ENCODE measurements at regions not wholly inside any gene's neighbourhood (a gene's known extent, or its start where the extent isn't known, plus 50 kb on each side); places are given as distances from the start of the nearest gene placed in this dataset.
A peak's percentile ranks its signal among the peaks of the same experiment; 100 is the strongest.

GRCh38 chr5:99239826-99240360 is 311.1 kb upstream of the CHD1 start:
- H2AFZ ChIP-seq (ENCODE audit: low read length), result no peak overlapping the region
- no peak for DNase-seq
- H3K79me2 ChIP-seq (ENCODE audit: low read length), result no peaks in the 10 kb centered on the region
- H3K27ac ChIP-seq (ENCODE audit: low read length), result no peak overlapping the region
- H3K36me3 ChIP-seq (replicated peaks; ENCODE audit: insufficient read depth, low read length), result no peaks in the 10 kb centered on the region
- no peaks in the 10 kb centered on the region for H3K9me2 ChIP-seq (replicated peaks; ENCODE audit: insufficient read depth, low read length)
- no peak overlapping the region for H3K4me3 ChIP-seq (ENCODE audit: low read length)
- no peaks in the 10 kb centered on the region for H4K20me1 ChIP-seq (ENCODE audit: insufficient read depth, low read length)
- no peaks in the 10 kb centered on the region for H3K4me1 ChIP-seq (ENCODE audit: low read length)
- TF ChIP-seq, protein P1, sequence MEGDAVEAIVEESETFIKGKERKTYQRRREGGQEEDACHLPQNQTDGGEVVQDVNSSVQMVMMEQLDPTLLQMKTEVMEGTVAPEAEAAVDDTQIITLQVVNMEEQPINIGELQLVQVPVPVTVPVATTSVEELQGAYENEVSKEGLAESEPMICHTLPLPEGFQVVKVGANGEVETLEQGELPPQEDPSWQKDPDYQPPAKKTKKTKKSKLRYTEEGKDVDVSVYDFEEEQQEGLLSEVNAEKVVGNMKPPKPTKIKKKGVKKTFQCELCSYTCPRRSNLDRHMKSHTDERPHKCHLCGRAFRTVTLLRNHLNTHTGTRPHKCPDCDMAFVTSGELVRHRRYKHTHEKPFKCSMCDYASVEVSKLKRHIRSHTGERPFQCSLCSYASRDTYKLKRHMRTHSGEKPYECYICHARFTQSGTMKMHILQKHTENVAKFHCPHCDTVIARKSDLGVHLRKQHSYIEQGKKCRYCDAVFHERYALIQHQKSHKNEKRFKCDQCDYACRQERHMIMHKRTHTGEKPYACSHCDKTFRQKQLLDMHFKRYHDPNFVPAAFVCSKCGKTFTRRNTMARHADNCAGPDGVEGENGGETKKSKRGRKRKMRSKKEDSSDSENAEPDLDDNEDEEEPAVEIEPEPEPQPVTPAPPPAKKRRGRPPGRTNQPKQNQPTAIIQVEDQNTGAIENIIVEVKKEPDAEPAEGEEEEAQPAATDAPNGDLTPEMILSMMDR (IDR thresholded peaks at IDR 0.05; ENCODE audit: low read length), result no peak
- TF ChIP-seq EZH2phosphoT487 (IDR thresholded peaks at IDR 0.05; ENCODE audit: low read length) (no peak), EZH2 (optimal IDR thresholded peaks at IDR 0.05; ENCODE audit: low read depth, low read length) (no peak)
- no peaks in the 10 kb centered on the region for H3F3A ChIP-seq (ENCODE audit: insufficient read depth, low read length)
- no peak overlapping the region for H3K4me2 ChIP-seq (ENCODE audit: low read depth, low read length)
- H3K9me3 ChIP-seq (replicated peaks; ENCODE audit: insufficient read depth, low read length), result no peaks in the 10 kb centered on the region
- H3K9ac ChIP-seq (ENCODE audit: low read length), result no peak overlapping the region
- no peaks in the 10 kb centered on the region for H3K27me3 ChIP-seq (replicated peaks; ENCODE audit: insufficient read depth, low read length)

DNA sequence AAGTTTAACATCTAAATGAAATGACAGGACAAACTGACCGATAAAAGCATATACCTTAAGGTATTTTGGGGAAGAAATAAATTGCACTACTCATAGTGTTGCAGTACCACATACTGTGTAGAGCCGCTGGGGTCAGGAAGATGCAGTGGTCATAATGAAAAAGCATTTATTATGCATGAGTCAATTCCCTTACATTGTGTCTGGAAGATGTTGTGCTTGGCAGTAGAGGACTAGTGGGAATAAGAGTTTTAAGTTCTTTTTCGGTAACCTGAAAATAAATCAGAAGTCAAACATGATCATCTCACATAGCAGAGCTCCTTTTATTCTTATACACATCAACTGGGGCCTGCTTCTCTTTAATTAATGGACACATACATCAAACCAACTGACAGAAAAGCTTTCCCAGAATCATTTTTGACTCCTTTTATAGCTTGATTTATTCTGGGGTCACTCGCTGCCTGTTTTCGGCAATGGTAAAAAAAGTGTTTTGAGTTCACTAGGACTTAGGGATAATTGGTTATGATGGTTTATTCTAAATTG is 262.5 kb upstream of the CHD1 start:
- TF ChIP-seq, protein P1 (IDR thresholded peaks at IDR 0.05; ENCODE audit: low read length), result no peak
- TF ChIP-seq EZH2 (optimal IDR thresholded peaks at IDR 0.05; ENCODE audit: low read depth, low read length) (no peak), EZH2phosphoT487 (IDR thresholded peaks at IDR 0.05; ENCODE audit: low read length) (no peak)
- no peaks in the 10 kb centered on the region for H3K79me2 ChIP-seq (ENCODE audit: low read length)

DNA sequence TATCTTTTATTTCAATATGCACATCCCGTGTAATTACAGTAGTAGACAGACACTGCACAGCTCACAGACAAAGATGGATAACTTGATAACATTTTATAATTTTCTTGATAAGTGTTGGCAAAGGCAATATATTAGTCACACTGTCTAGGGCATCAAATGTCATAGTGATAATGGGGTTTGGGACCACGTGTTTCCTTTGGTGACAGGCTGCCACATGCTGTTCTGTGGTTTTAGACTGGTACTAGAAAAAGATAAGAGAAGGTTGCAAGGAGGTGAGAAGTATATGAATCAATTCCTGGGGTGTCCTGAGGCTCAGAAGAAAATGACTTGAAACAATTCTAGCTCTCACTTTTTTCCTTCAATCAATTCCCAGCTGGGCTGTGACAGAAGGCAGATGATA is 258.8 kb upstream of the CHD1 start:
- Histone ChIP-seq H3K9me2 (replicated peaks; ENCODE audit: insufficient read depth, low read length) (no peaks in the 10 kb centered on the region), H3K27ac (ENCODE audit: low read length) (no peak overlapping the region), H3K9ac (ENCODE audit: low read length) (no peak overlapping the region), H3K4me3 (ENCODE audit: low read length) (no peak overlapping the region), H4K20me1 (ENCODE audit: insufficient read depth, low read length) (no peaks in the 10 kb centered on the region), H3F3A (ENCODE audit: insufficient read depth, low read length) (no peaks in the 10 kb centered on the region), H3K9me3 (replicated peaks; ENCODE audit: insufficient read depth, low read length) (no peaks in the 10 kb centered on the region), H3K4me2 (ENCODE audit: low read depth, low read length) (no peak overlapping the region), H3K36me3 (replicated peaks; ENCODE audit: insufficient read depth, low read length) (no peaks in the 10 kb centered on the region), H3K79me2 (ENCODE audit: low read length) (no peaks in the 10 kb centered on the region), H3K4me1 (ENCODE audit: low read length) (no peaks in the 10 kb centered on the region), H3K27me3 (replicated peaks; ENCODE audit: insufficient read depth, low read length) (no peaks in the 10 kb centered on the region), H2AFZ (ENCODE audit: low read length) (no peak overlapping the region)
- TF ChIP-seq EZH2 (optimal IDR thresholded peaks at IDR 0.05; ENCODE audit: low read depth, low read length) (no peak), EZH2phosphoT487 (IDR thresholded peaks at IDR 0.05; ENCODE audit: low read length) (no peak)
- TF ChIP-seq, protein P1 (IDR thresholded peaks at IDR 0.05; ENCODE audit: low read length), result no peak
- peak; percentile 44 for DNase-seq

More for the DNA sequence above, 262.5 kb upstream of the CHD1 start:
- Histone ChIP-seq H3K4me1 (ENCODE audit: low read length) (no peaks in the 10 kb centered on the region), H3K4me2 (ENCODE audit: low read depth, low read length) (no peak overlapping the region), H4K20me1 (ENCODE audit: insufficient read depth, low read length) (no peaks in the 10 kb centered on the region), H3K4me3 (ENCODE audit: low read length) (no peak overlapping the region), H3K9me2 (replicated peaks; ENCODE audit: insufficient read depth, low read length) (no peaks in the 10 kb centered on the region), H3K27me3 (replicated peaks; ENCODE audit: insufficient read depth, low read length) (no peaks in the 10 kb centered on the region), H2AFZ (ENCODE audit: low read length) (no peak overlapping the region), H3K36me3 (replicated peaks; ENCODE audit: insufficient read depth, low read length) (no peaks in the 10 kb centered on the region), H3F3A (ENCODE audit: insufficient read depth, low read length) (no peaks in the 10 kb centered on the region), H3K9ac (ENCODE audit: low read length) (no peak overlapping the region), H3K27ac (ENCODE audit: low read length) (no peak overlapping the region), H3K9me3 (replicated peaks; ENCODE audit: insufficient read depth, low read length) (no peaks in the 10 kb centered on the region)
- DNase-seq, result no peak

Measured in MM.1S (cell line).